DOHH2 (cell line): ENCODE measurements at regions not wholly inside any gene's neighbourhood (a gene's known extent, or its start where the extent isn't known, plus 50 kb on each side); places are given as distances from the start of the nearest gene placed in this dataset.
A peak's percentile ranks its signal among the peaks of the same experiment; 100 is the strongest.

ENCODE experiments used
- CTCF ChIP-seq: fragments of 200-600 bp; sonication (generic); IDR thresholded peaks from one replicate; pipeline ENCODE4 v1.5.1; 2014; ENCODE audit warnings: antibody characterized with exemption, mild to moderate bottlenecking, low read depth, low read length; ENCODE audit not compliant: poor library complexity, severe bottlenecking
- EZH2phosphoT487 ChIP-seq: fragments of 200-600 bp; sonication (generic); IDR thresholded peaks from 2 replicates; pipeline ENCODE4 v1.6.1; 2017; ENCODE audit warnings: borderline replicate concordance, mild to moderate bottlenecking, antibody characterized with exemption, low read length, moderate library complexity, mixed read lengths

DNA sequence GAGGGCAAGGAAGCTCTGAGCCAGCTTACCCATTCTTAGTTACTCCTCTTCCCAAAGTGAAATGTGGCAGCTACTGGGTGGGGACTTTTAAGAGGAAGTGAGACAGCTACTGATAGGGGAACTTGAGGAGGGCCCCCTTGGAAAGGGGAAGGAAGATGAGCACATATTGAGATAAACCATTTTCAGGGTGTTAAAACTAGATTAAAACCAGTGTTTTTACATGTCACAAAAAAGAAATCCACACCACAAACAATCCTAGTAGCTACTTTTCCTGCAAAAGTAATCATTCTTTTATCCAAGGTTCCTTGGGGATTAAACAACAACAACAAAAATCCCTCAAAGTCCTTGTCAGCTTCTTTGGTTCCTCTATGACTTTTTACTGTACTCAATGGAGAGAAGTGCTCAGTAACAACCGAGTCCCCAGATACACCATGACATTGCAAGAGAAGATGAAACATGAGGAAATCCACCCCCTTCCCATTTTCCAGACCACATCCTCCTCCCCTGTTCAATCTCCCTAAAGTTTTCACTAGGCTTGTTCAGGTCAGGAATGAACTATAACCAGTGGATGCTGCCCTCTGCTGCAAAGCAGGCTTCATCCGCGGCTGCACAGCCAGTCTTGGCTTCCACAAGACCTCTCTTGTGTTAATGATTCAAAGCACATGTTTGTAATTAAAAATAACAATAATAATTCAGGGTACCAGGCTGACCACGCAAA lies 113.5 kb upstream of the TMEM164 start:
- no peak for TF ChIP-seq EZH2phosphoT487
- peak; percentile 9 for TF ChIP-seq CTCF
